ENCODE measurements at regions not wholly inside any gene's neighbourhood (a gene's known extent, or its start where the extent isn't known, plus 50 kb on each side); places are given as distances from the start of the nearest gene placed in this dataset.

DNA sequence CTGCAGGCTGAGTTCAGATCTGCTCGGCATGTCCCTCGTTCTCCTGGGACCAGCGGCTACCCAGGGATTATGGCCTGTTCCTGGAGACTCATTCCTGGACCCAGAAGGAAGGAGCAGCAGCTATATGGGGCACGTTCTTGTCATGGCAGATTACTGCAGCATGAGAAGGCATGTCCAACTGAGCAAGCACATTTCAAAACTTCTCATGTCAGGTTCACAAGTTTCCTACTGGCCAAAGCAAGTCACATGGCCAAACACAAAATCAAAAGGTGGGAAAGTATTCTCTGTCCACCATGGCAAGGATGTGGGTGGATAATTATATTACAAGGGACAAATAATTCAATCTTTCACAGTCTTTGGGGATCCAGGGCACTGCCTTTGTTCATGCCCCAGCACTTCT lies 71.9 kb upstream of the C15orf39 start:
- H3K4me3 ChIP-seq: no peak overlapping the region
- WGBS, 2 donors: 87 to 89% methylated on average over 4 of the region's 4 CpGs
- H3K27ac ChIP-seq: no peak overlapping the region
- no peaks in the 10 kb centered on the region for H3K27me3 ChIP-seq
- no peaks in the 10 kb centered on the region for H3K36me3 ChIP-seq (ENCODE audit: low read depth, missing control alignments)
- peaks cover 4% of the 10 kb centered on the region for H3K4me1 ChIP-seq
- DNase-seq: no peak
- intact Hi-C loops (cut with DNase I; ENCODE audit: low total_unique reads): no loop called here
- TF ChIP-seq, protein P1, sequence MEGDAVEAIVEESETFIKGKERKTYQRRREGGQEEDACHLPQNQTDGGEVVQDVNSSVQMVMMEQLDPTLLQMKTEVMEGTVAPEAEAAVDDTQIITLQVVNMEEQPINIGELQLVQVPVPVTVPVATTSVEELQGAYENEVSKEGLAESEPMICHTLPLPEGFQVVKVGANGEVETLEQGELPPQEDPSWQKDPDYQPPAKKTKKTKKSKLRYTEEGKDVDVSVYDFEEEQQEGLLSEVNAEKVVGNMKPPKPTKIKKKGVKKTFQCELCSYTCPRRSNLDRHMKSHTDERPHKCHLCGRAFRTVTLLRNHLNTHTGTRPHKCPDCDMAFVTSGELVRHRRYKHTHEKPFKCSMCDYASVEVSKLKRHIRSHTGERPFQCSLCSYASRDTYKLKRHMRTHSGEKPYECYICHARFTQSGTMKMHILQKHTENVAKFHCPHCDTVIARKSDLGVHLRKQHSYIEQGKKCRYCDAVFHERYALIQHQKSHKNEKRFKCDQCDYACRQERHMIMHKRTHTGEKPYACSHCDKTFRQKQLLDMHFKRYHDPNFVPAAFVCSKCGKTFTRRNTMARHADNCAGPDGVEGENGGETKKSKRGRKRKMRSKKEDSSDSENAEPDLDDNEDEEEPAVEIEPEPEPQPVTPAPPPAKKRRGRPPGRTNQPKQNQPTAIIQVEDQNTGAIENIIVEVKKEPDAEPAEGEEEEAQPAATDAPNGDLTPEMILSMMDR (IDR thresholded peaks at IDR 0.05): no peak
- no peak for TF ChIP-seq POLR2A (IDR thresholded peaks at IDR 0.05)
- no peaks in the 10 kb centered on the region for H3K9me3 ChIP-seq

DNA sequence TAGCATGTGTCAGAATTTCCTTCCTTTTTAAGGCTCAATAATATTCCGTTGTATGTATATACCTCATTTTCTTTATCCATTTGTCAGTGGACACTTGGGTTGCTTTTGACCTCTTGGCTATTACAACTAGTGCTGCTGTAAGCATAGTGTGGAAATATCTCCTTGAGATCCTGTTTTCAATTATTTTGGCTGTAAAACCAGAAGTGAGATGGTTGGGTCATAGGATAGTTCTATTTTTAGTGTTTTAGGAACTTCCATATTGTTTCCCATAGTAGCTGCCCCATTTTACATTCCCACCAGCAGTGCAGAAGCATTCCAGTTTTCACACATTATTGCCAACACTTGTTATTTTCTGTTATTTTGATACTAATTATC lies 70.4 kb upstream of the C15orf39 start:
- intact Hi-C loops (cut with DNase I; ENCODE audit: low total_unique reads): no loop called here
- Histone ChIP-seq H3K4me3 (no peak overlapping the region), H3K36me3 (ENCODE audit: low read depth, missing control alignments) (no peaks in the 10 kb centered on the region), H3K27ac (no peak overlapping the region), H3K9me3 (no peaks in the 10 kb centered on the region), H3K27me3 (no peaks in the 10 kb centered on the region), H3K4me1 (peaks cover 3% of the 10 kb centered on the region)
- TF ChIP-seq, protein P1 (IDR thresholded peaks at IDR 0.05): no peak
- no peak for TF ChIP-seq POLR2A (IDR thresholded peaks at IDR 0.05)
- WGBS, 2 donors: 89 to 93% methylated on average over 1 of the region's 1 CpG
- DNase-seq: no peak

DNA sequence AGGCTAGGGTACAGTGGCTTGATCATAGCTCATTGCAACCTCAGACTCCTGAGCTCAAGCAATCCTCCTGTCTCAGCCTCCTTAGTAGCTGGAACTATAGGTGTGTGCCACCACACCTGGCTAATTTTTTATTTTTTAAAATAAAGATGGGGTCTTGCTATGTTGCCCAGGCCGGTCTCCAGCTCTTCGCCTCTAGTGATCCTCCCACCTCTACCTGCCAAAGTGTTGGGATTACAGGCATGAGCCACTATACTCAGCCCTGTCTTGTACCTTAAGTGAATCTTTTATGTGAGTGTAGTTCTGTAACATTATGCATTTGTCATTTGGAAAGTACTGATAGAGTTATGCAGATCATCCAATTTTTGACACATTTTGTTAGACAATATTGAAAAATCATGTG lies 66.9 kb upstream of the C15orf39 start:
- Histone ChIP-seq H3K27ac (no peak overlapping the region), H3K36me3 (ENCODE audit: low read depth, missing control alignments) (no peaks in the 10 kb centered on the region), H3K4me1 (peaks cover 26% of the 10 kb centered on the region), H3K27me3 (no peaks in the 10 kb centered on the region), H3K9me3 (no peaks in the 10 kb centered on the region), H3K4me3 (no peak overlapping the region)
- 93 to 100% methylated on average over 2 of the region's 2 CpGs for WGBS, 2 donors
- TF ChIP-seq POLR2A (IDR thresholded peaks at IDR 0.05): no peak
- TF ChIP-seq, protein P1 (IDR thresholded peaks at IDR 0.05): no peak
- intact Hi-C loops (cut with DNase I; ENCODE audit: low total_unique reads): no loop called here
- DNase-seq: no peak

DNA sequence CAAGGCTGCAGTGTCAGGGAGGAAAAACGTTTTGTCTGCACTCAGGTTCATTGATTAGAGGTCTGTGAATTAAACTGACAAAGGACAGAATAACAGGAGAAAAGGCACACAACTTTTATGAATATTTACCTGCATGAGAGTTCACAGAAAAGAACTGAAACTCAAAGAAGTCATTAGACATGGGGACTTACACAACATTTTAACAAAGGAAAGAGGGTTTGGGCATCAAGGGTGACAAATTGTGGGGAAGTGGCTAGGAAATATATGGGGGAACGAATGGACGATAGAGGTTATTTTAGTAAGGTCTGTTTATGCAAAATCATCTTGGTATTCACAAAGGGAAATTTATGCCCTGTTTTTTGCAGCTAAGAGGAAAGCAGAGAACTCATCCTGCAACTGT lies 65.6 kb upstream of the C15orf39 start:
- TF ChIP-seq POLR2A (IDR thresholded peaks at IDR 0.05): no peak
- TF ChIP-seq, protein P1 (IDR thresholded peaks at IDR 0.05): no peak
- no peaks in the 10 kb centered on the region for H3K9me3 ChIP-seq
- no peaks in the 10 kb centered on the region for H3K36me3 ChIP-seq (ENCODE audit: low read depth, missing control alignments)
- no peak overlapping the region for H3K27ac ChIP-seq
- WGBS, 2 donors: 49 to 70% methylated on average over 3 of the region's 3 CpGs
- H3K4me1 ChIP-seq: peaks cover 36% of the 10 kb centered on the region
- no peak for DNase-seq
- H3K27me3 ChIP-seq: no peaks in the 10 kb centered on the region
- intact Hi-C loops (cut with DNase I; ENCODE audit: low total_unique reads): no loop called here
- H3K4me3 ChIP-seq: no peak overlapping the region

DNA sequence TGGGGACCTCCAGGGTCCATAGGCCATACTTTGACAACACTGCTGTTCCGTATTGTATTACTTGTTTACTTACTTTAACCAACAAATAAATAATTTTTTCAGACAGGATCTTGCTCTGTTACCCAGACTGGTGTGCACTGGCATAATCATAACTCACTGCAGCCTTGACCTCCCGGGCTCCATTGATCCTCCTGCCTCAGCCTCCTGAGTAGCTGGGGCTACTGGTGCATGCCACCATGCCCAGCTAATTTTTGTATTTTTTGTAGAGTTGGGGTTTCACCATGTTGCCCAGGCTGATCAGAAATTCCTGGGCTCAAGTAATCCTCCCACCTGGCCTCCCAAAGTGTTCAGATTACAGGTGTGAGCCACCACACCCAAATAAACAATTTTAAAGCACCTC lies 64.9 kb upstream of the C15orf39 start:
- intact Hi-C loops (cut with DNase I; ENCODE audit: low total_unique reads): no loop called here
- no peak for TF ChIP-seq POLR2A (IDR thresholded peaks at IDR 0.05)
- TF ChIP-seq, protein P1 (IDR thresholded peaks at IDR 0.05): no peak
- no peaks in the 10 kb centered on the region for H3K36me3 ChIP-seq (ENCODE audit: low read depth, missing control alignments)
- DNase-seq: no peak
- no peaks in the 10 kb centered on the region for H3K9me3 ChIP-seq
- H3K27me3 ChIP-seq: no peaks in the 10 kb centered on the region
- WGBS, 2 donors: 87 to 97% methylated on average over 2 of the region's 2 CpGs
- H3K4me3 ChIP-seq: no peak overlapping the region
- peak overlapping the region in 1 of 2 donors; percentile 32 for H3K27ac ChIP-seq
- H3K4me1 ChIP-seq: peaks cover 36% of the 10 kb centered on the region
